Neutrophil (primary cell): ENCODE measurements at regions not wholly inside any gene's neighbourhood (a gene's known extent, or its start where the extent isn't known, plus 50 kb on each side); places are given as distances from the start of the nearest gene placed in this dataset.

Experiments
- H3K27ac ChIP-seq: fragments of 200-600 bp; sonication (generic); 2 replicates; pipeline ENCODE4 v1.5.1; 2016; ENCODE audit warnings: mild to moderate bottlenecking, moderate library complexity
- H3K27me3 ChIP-seq: fragments of 200-600 bp; sonication (generic); 2 replicates; pipeline ENCODE4 v1.6.0; 2016; ENCODE audit warnings: mild to moderate bottlenecking
- H3K36me3 ChIP-seq: fragments of 200-600 bp; sonication (generic); 2 replicates; pipeline ENCODE4 v1.5.1; 2017
- H3K4me1 ChIP-seq, 2 experiments: fragments of 200-600 bp in 1 of 2; sonication (generic) in 1 of 2; 1 replicate in 1 of 2; 2 replicates in 1 of 2; pipeline versions ENCODE4 v1.5.1 to v1.6.1; 2013 to 2016; ENCODE audit warnings: low read depth in 1 of 2, low read length in 1 of 2, mild to moderate bottlenecking in 1 of 2, moderate library complexity in 1 of 2; ENCODE audit not compliant: control insufficient read depth in 1 of 2, insufficient read depth in 1 of 2
- H3K4me3 ChIP-seq, 2 experiments: fragments of 200-600 bp in 1 of 2; sonication (generic) in 1 of 2; 1 replicate in 1 of 2; 2 replicates in 1 of 2; pipeline ENCODE4 v1.5.1; 2013 to 2016; ENCODE audit warnings: low read depth in 1 of 2, low read length in 1 of 2, mild to moderate bottlenecking in 1 of 2, moderate library complexity in 1 of 2
- H3K9me3 ChIP-seq: fragments of 200-600 bp; sonication (generic); 2 replicates; pipeline ENCODE4 v1.5.1; 2016
- TF ChIP-seq, protein P1 (sequence below): fragments of 200-600 bp; sonication (generic); IDR thresholded peaks from 2 replicates; pipeline ENCODE4 v1.5.1; 2016; ENCODE audit warnings: antibody characterized with exemption

DNA sequence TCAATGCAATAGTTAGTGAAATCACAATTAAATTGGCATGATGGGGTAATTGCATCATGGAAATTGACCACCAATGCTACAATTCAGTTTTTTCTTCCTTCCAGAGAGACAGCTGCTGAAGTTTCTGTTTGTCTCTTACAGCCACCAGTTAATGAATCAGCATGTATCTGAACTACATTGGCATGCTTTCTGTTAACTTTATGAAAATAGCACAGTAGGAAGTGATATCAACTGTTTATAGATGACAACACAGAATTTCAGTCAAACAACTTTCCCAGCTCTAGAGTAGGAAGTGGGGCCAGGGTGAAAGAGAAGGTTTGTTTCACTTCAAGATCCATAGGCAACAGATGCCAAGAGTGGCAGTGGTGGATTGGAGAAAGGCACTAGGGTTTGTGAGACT, 339.6 kb upstream of the VWC2 start:
- H3K27ac ChIP-seq: no peak overlapping the region
- TF ChIP-seq, protein P1, sequence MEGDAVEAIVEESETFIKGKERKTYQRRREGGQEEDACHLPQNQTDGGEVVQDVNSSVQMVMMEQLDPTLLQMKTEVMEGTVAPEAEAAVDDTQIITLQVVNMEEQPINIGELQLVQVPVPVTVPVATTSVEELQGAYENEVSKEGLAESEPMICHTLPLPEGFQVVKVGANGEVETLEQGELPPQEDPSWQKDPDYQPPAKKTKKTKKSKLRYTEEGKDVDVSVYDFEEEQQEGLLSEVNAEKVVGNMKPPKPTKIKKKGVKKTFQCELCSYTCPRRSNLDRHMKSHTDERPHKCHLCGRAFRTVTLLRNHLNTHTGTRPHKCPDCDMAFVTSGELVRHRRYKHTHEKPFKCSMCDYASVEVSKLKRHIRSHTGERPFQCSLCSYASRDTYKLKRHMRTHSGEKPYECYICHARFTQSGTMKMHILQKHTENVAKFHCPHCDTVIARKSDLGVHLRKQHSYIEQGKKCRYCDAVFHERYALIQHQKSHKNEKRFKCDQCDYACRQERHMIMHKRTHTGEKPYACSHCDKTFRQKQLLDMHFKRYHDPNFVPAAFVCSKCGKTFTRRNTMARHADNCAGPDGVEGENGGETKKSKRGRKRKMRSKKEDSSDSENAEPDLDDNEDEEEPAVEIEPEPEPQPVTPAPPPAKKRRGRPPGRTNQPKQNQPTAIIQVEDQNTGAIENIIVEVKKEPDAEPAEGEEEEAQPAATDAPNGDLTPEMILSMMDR: no peak
- H3K9me3 ChIP-seq: no peaks in the 10 kb centered on the region
- H3K4me1 ChIP-seq: no peaks in the 10 kb centered on the region
- H3K36me3 ChIP-seq: no peaks in the 10 kb centered on the region
- H3K4me3 ChIP-seq: no peak overlapping the region
- H3K27me3 ChIP-seq: no peaks in the 10 kb centered on the region

DNA sequence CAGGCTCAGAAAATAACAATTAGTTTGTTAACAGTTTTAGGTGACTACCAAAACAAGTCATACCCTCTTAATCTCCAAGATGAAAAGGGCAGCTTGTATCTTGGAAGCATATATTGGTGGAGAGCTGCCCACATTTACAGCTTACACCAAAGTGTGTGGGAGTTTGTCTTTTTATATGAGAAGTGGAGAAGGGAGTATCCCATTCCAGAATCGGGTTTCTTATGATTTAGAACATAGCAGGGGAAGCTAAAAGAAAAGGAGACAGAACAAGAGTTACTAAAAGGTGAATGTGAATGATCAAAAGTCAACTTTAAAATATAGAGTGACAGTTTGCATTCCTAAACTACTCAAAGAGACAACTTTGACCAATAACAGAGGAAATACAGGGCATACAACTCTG, 338.6 kb upstream of the VWC2 start:
- H3K27me3 ChIP-seq: no peaks in the 10 kb centered on the region
- H3K9me3 ChIP-seq: no peaks in the 10 kb centered on the region
- TF ChIP-seq, protein P1: no peak
- no peaks in the 10 kb centered on the region for H3K4me1 ChIP-seq
- no peak overlapping the region for H3K4me3 ChIP-seq
- no peaks in the 10 kb centered on the region for H3K36me3 ChIP-seq
- no peak overlapping the region for H3K27ac ChIP-seq

DNA sequence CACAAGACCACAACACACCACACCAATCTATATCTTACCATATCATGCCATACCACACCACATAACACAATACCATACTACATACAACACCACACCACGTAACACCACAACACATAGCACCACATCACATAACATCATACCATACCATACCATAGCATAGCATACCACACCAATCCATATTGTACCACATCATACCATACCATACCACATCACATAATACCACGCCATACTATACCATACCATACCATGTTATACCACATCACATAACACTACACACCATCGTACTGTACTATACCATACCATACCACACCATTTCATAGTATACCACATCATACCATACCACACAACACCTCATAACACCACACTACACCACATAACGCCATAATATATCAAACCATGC, 335.2 kb upstream of the VWC2 start:
- no peak overlapping the region for H3K4me3 ChIP-seq
- no peaks in the 10 kb centered on the region for H3K27me3 ChIP-seq
- H3K9me3 ChIP-seq: no peaks in the 10 kb centered on the region
- no peaks in the 10 kb centered on the region for H3K4me1 ChIP-seq
- no peak overlapping the region for H3K27ac ChIP-seq
- no peaks in the 10 kb centered on the region for H3K36me3 ChIP-seq
- TF ChIP-seq, protein P1: no peak

DNA sequence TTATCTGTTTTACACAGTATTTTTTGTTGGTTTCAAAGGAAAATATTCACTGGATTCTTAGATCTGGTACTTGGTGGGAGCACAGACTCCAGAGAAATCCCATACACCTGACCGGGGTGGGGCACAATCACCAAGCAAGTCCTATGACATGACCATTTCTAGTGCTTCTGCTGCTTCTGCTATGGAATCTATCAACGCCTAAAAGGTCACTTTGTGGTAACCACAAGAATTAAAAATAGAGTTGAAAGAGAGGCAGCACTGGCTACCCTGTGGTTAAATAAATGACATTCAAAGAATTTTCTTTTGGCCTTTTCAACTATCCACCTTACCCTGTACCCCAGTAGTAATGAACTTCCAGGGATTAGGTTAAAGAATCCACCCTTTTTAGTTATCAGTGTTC, 329.9 kb upstream of the VWC2 start:
- Histone ChIP-seq H3K4me3 (no peak overlapping the region), H3K27me3 (no peaks in the 10 kb centered on the region), H3K4me1 (no peaks in the 10 kb centered on the region), H3K27ac (no peak overlapping the region), H3K9me3 (no peaks in the 10 kb centered on the region), H3K36me3 (no peaks in the 10 kb centered on the region)
- TF ChIP-seq, protein P1: no peak

DNA sequence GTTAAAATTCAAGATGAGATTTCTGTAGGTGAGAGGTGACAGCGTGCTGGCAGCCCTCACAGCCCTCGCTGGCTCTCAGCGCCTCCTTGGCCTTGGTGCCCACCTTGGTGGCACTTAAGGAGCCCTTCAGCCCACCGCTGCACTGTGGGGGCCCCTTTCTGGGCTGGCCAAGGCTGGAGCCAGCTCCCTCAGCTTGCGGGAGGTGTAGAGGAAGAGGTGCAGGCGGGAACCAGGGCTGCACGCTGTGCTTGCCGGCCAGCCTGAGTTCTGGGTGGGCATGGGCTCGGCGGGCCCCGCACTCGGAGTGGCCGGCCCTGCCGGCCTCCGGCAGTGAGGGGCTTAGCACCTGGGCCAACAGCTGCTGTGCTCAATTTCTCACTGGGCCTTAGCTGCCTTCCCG, 320.0 kb upstream of the VWC2 start:
- Histone ChIP-seq H3K4me3 (no peak overlapping the region), H3K4me1 (no peaks in the 10 kb centered on the region), H3K9me3 (no peaks in the 10 kb centered on the region), H3K36me3 (no peaks in the 10 kb centered on the region), H3K27ac (no peak overlapping the region), H3K27me3 (no peaks in the 10 kb centered on the region)
- TF ChIP-seq, protein P1: no peak

DNA sequence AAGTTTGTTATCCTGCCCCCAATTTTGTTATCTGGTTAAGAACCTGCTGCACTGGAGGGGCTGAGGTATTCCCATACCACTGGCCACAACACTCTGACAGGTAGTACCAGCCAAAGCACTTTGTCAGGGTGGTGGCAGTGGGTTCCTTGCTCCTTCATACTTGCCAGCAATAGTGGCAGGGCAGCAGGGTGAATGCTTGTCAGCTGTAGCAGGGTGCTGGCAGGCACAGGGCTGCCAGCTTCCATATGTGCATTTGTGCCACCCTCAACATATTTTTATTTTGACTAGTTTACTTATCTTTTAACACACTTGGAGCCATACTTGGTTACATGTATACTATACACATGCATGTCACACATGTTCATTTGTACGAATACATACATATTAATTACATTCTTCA, 294.0 kb upstream of the VWC2 start:
- Histone ChIP-seq H3K36me3 (no peaks in the 10 kb centered on the region), H3K4me1 (no peaks in the 10 kb centered on the region), H3K27ac (no peak overlapping the region), H3K4me3 (no peak overlapping the region), H3K27me3 (no peaks in the 10 kb centered on the region), H3K9me3 (no peaks in the 10 kb centered on the region)
- TF ChIP-seq, protein P1: no peak
